ENCODE measurements at regions not wholly inside any gene's neighbourhood (a gene's known extent, or its start where the extent isn't known, plus 50 kb on each side); places are given as distances from the start of the nearest gene placed in this dataset.
"Not testable (repeated sequence)": the region's sequence is repeated elsewhere in the genome, so short reads cannot be mapped to it uniquely, and the experiment has no call there.

- no peak for DNase-seq (ENCODE audit: low read depth in 2 of 2)
These were observed 74.6 kb downstream of the TRIM42 start for GRCh38 chr3:140752499-140752898.

GRCh38 chr3:140753865-140754754 lies 76.2 kb downstream of the TRIM42 start:
- no peak for DNase-seq (ENCODE audit: low read depth in 2 of 2)

GRCh38 chr3:140754936-140755335 lies 77.1 kb downstream of the TRIM42 start:
- DNase-seq (ENCODE audit: low read depth in 2 of 2) = no peak

- no peak for DNase-seq (ENCODE audit: low read depth in 2 of 2)
These were observed 78.6 kb downstream of the TRIM42 start for GRCh38 chr3:140756240-140757016.

- no peak for DNase-seq (ENCODE audit: low read depth in 2 of 2)
These were observed 81.1 kb downstream of the TRIM42 start for GRCh38 chr3:140758791-140759444.

GRCh38 chr3:140760324-140761075 lies 82.6 kb downstream of the TRIM42 start:
- no peak for DNase-seq (ENCODE audit: low read depth in 2 of 2)

- DNase-seq (ENCODE audit: low read depth in 2 of 2) = no peak
These were observed 83.3 kb downstream of the TRIM42 start for GRCh38 chr3:140761076-140761639.

GRCh38 chr3:140762746-140763145 lies 84.9 kb downstream of the TRIM42 start:
- no peak for DNase-seq (ENCODE audit: low read depth in 2 of 2)

GRCh38 chr3:140763532-140763931 lies 85.7 kb downstream of the TRIM42 start:
- no peak for DNase-seq (ENCODE audit: low read depth in 2 of 2)

- DNase-seq (ENCODE audit: low read depth in 2 of 2) = no peak
These were observed 87.4 kb downstream of the TRIM42 start for GRCh38 chr3:140765246-140765645.

- DNase-seq (ENCODE audit: low read depth in 2 of 2) = no peak
These were observed 88.6 kb downstream of the TRIM42 start for GRCh38 chr3:140766465-140766864.

- DNase-seq (ENCODE audit: low read depth in 2 of 2) = no peak
These were observed 89.7 kb downstream of the TRIM42 start for GRCh38 chr3:140767566-140767965.

- no peak for DNase-seq (ENCODE audit: low read depth in 2 of 2)
These were observed 91.1 kb downstream of the TRIM42 start for GRCh38 chr3:140768941-140769340.

GRCh38 chr3:140769951-140770350 lies 92.1 kb downstream of the TRIM42 start:
- no peak for DNase-seq (ENCODE audit: low read depth in 2 of 2)

GRCh38 chr3:140770977-140771667 lies 93.3 kb downstream of the TRIM42 start:
- no peak for DNase-seq (ENCODE audit: low read depth in 2 of 2)

- no peak for DNase-seq (ENCODE audit: low read depth in 2 of 2)
These were observed 99.9 kb downstream of the TRIM42 start for GRCh38 chr3:140777631-140778233.

GRCh38 chr3:140791368-140791767 lies 113.5 kb downstream of the TRIM42 start:
- DNase-seq (ENCODE audit: low read depth in 2 of 2) = no peak

GRCh38 chr3:140794507-140794906 lies 116.6 kb downstream of the TRIM42 start:
- DNase-seq (ENCODE audit: low read depth in 2 of 2) = no peak

- DNase-seq (ENCODE audit: low read depth in 2 of 2) = not testable (repeated sequence)
These were observed 125.0 kb downstream of the TRIM42 start for GRCh38 chr3:140802898-140803297.

- DNase-seq (ENCODE audit: low read depth in 2 of 2) = no peak
These were observed 131.5 kb downstream of the TRIM42 start for GRCh38 chr3:140809316-140809715.

Measured in stimulated activated CD4-positive, alpha-beta T cell treated with anti-CD3 and anti-CD28 coated beads, Interleukin-1b, Interleukin-23, amount 100 ng/mL, for 4 hours (primary cell).